Tibial nerve (tissue), 4 donors: ENCODE measurements at regions not wholly inside any gene's neighbourhood (a gene's known extent, or its start where the extent isn't known, plus 50 kb on each side); places are given as distances from the start of the nearest gene placed in this dataset.
"Not testable (repeated sequence)": the region's sequence is repeated elsewhere in the genome, so short reads cannot be mapped to it uniquely, and the experiment has no call there.

Experiments
- EP300 ChIP-seq, 2 donors: sonication (generic); formaldehyde crosslinking; IDR thresholded peaks; one replicate each; pipeline ENCODE4 v1.6.1; 2017; ENCODE audit warnings: antibody characterized with exemption in 2 of 2, mild to moderate bottlenecking in 1 of 2
- POLR2A ChIP-seq, 2 donors: fragments of 450-650 bp; IDR thresholded peaks; one replicate each; pipeline ENCODE4 v1.6.1; 2017; ENCODE audit warnings: antibody characterized with exemption in 2 of 2, mild to moderate bottlenecking in 2 of 2, moderate library complexity in 2 of 2
- TF ChIP-seq, protein P1 (sequence below), 5 experiments: fragments of 200-600 bp in 3 of 5; fragments of 450-650 bp in 2 of 5; sonication (generic) in 3 of 5; IDR thresholded peaks; one replicate each; pipeline ENCODE4 v1.5.1; 2016 to 2019; ENCODE audit warnings: antibody characterized with exemption in 5 of 5, mild to moderate bottlenecking in 3 of 5, moderate library complexity in 2 of 5

DNA sequence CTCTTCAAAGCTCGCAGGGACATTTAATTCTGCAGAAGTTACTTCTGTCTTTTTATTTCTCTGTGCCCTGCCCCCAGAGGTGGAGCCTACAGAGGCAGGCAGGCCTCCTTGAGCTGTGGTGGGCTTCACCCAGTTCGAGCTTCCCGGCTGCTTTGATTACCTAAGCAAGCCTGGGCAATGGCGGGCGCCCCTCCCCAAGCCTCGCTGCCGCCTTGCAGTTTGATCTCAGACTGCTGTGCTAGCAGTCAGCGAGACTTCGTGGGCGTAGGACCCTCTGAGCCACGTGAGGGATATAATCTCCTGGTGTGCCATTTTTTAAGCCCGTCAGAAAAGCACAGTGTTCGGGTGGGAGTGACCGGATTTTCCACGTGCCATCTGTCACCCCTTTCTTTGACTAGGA is 1322.9 kb upstream of the ACO1 start:
- TF ChIP-seq, protein P1, sequence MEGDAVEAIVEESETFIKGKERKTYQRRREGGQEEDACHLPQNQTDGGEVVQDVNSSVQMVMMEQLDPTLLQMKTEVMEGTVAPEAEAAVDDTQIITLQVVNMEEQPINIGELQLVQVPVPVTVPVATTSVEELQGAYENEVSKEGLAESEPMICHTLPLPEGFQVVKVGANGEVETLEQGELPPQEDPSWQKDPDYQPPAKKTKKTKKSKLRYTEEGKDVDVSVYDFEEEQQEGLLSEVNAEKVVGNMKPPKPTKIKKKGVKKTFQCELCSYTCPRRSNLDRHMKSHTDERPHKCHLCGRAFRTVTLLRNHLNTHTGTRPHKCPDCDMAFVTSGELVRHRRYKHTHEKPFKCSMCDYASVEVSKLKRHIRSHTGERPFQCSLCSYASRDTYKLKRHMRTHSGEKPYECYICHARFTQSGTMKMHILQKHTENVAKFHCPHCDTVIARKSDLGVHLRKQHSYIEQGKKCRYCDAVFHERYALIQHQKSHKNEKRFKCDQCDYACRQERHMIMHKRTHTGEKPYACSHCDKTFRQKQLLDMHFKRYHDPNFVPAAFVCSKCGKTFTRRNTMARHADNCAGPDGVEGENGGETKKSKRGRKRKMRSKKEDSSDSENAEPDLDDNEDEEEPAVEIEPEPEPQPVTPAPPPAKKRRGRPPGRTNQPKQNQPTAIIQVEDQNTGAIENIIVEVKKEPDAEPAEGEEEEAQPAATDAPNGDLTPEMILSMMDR (IDR thresholded peaks at IDR 0.05), result not testable (repeated sequence)
- TF ChIP-seq POLR2A, EP300 (IDR thresholded peaks at IDR 0.05): not testable (repeated sequence)
